Activated CD4-positive, alpha-beta T cell treated with anti-CD3 and anti-CD28 coated beads, Interleukin-2, amount 50 U/mL, for 24 hours (primary cell): ENCODE measurements at regions not wholly inside any gene's neighbourhood (a gene's known extent, or its start where the extent isn't known, plus 50 kb on each side); places are given as distances from the start of the nearest gene placed in this dataset.

ENCODE experiments used
- DNase-seq, 2 donors: peaks; one replicate each; pipeline ENCODE4 v3.0.0-alpha.2; 2020; ENCODE audit warnings: low read depth in 1 of 2, low spot score in 1 of 2

GRCh38 chr1:22374001-22374400 is 77.7 kb upstream of the ZBTB40 start:
- no peak for DNase-seq

GRCh38 chr1:22375601-22376000 is 76.0 kb upstream of the ZBTB40 start:
- DNase-seq, result no peak

DNA sequence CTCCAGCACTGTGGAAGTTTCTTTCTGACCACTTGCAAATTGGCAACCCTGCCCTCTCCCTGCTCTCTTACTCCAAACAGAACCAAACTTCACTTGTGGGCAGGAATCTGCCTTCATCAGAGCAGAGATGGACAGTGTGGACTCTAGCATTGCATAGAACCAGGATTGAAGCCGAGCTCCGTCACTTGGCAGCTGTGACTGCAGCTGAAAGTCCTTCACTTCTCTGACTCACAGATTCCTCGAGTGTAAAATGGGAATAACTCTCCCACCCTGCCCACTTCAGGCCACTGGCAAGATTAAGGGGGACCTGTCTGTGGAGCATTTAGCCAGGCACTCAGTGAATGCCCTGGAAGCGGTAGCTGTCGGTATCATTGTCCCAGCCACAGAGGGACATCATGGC is 75.7 kb upstream of the ZBTB40 start:
- no peak for DNase-seq

- DNase-seq, result no peak
These were observed 75.1 kb upstream of the ZBTB40 start for GRCh38 chr1:22376546-22376945.

DNA sequence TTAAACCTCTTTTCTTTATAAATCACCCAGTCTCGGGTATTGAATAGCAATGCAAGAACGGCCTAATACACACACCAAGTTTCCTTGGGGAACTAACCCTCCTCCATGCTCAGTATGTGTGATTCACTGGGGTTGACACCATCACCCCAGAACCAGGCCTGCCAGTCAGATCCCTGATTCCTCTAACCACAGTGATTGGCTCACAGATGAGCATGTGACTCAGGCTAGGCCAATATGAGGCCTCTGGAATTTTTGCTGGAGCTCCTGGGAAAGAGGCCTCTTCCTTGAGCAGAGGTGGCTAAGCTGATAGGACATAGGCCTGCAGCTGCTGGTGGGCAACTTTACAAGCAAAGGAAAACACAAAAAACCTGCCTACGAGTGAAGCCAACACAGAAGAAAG is 74.7 kb upstream of the ZBTB40 start:
- DNase-seq, result no peak

- no peak for DNase-seq
These were observed 72.1 kb upstream of the ZBTB40 start for GRCh38 chr1:22379566-22379965.

- no peak for DNase-seq
These were observed 71.4 kb upstream of the ZBTB40 start for GRCh38 chr1:22380024-22380785.

DNA sequence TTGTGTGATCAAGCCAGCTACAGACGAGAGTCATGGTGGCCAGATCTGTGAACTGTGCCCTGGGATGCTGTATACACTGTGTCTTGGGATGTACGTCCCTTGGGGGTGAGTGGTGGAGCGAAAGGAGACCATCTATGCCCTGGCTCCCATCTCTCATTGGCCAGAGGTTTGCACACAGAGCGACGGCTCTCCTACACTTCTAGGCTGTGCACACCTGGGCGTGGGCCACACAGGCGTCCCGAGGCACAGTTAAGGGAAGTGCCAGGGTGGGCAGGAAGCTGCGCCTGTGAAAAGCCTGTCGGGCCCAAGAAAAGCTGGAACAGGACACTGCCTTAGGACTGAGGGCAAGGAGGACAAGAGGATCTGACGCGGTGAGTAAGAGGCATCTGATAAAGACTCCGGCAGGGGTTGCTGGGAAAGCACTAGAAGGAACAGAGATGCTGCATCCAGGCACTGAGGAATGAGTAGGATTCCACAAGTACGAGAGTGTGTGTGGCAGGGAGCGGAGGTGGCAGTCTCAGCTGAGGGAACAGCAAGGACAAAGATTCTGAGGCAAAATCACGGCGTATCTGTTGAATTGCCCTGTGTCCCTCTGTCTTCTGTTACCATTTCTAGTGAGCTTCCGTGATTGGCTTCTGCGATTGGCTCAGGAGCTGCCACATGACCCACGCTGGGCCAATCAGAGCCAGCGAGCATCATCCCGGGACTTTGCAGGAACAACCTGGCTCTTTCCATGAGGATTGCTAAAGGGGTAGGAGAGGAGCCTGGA is 67.9 kb upstream of the ZBTB40 start:
- DNase-seq, result no peak

DNA sequence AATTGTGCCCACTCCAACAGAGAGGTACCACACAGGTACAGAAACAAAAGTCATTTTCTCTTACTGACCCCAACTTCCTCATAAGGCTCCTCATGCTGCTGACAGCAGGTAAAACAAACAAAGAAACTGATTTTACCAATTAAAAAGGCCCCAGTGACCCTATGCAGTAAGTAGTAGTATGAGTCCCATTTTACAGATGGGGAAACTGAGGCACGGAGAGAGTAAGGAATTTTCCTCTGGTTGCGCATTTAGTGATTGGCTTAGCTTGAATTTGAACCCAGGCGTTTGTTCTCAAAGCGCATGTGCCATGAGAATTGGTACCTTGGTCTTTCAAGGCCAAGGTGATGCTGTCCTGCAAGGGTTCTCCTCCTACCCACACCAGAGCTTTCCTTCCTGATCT is 66.1 kb upstream of the ZBTB40 start:
- no peak for DNase-seq

DNA sequence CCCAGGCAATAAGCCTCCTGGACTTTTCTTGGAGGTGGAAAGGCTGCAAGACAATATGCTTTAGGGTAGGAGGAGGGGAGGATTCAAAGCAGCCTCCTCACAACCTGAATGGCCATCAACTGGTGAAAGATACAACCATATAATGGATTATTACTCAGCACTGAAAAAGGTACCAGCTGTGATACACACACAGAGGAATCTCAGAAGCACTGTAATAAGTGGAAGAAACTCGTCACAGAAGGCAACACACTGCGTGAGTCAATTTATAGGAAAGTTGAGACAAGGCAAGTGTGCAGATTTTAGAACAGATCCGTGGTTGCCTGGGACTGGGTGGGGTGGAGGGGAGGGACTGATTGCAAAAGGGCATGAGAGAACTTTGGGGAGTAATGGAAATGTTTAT is 64.9 kb upstream of the ZBTB40 start:
- DNase-seq, result no peak

- no peak for DNase-seq
These were observed 63.6 kb upstream of the ZBTB40 start for GRCh38 chr1:22387919-22388580.

- no peak for DNase-seq
These were observed 62.8 kb upstream of the ZBTB40 start for GRCh38 chr1:22388671-22389450.

- DNase-seq, result no peak
These were observed 58.1 kb upstream of the ZBTB40 start for GRCh38 chr1:22393587-22393986.

DNA sequence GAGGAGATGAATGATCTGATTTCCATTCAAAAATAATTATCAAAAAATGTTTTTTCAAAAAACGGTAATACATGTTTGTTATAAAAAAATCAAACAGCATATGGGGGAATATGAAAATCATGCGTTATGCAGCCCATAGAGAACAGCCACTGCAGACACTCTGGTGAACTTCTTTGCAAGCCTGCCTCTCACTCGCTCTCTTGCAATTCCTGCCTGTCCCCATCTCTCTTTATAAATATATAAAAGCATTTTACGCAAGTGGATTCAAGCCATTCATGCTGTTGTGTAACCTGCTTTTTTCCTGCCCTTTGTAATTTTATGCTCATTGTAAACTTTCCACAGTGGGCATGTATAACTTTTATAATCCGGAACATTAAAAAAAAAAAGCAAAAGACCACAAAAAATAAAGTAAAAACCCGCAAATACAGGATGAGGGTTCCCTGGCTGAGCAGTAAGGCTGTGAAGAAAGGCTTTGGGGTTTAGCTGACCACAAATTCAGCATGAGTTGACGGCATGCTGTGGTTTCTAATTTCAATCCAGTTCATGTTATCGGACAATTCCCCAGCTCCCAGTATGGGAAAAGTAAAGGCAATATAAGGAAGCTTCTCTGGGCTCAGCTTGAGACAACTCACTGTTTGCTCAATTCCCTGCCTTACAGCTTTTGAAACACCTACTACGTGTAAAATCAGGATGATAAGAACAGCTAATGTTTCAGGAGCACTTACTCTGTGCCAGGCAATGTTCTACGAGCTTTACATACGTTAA is 52.8 kb upstream of the ZBTB40 start:
- DNase-seq, result no peak

DNA sequence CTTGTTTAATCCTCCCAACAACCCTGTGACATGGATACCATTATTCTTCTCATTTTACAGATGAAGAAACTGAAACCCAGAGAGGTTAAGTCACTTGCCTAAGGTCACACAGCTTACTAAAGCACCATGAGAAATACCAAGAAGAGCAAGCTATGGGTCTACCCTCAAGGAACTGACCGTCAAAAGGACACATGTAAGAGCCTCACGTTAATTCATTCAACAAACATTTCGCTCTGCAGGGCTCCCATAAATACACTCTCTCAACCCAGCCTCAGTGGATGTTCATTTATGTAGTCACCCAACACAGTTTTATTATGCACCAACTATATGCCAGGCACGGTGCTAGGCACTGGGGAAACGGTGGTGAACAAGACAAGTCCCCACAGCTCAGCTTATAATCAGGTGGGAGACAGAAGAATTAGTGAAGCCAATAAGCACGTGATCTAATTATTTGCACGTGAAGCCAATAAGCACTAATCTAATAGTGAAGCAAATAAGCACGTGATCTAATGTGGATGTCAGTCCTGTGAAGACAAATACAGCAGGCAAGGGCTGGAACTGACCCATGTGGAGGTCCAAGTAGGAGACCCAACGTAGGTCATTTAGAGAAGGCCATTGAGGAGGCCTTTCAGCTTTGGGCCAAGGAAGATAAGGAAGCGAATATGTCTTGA is 52.1 kb upstream of the ZBTB40 start:
- DNase-seq, result no peak
